ENCODE measurements at regions not wholly inside any gene's neighbourhood (a gene's known extent, or its start where the extent isn't known, plus 50 kb on each side); places are given as distances from the start of the nearest gene placed in this dataset.

GRCh38 chr9:87075537-87075936, 128.2 kb upstream of the GAS1 start:
- H3K4me1 Mint-ChIP-seq (ENCODE audit: unreplicated experiment) = peaks cover 15% of the 10 kb centered on the region
- H3K4me3 Mint-ChIP-seq (ENCODE audit: unreplicated experiment) = no peak overlapping the region
- no peak for DNase-seq (ENCODE audit: extremely low spot score, unreplicated experiment)
- H3K27ac Mint-ChIP-seq (ENCODE audit: unreplicated experiment) = no peak overlapping the region
- H3K36me3 Mint-ChIP-seq (ENCODE audit: unreplicated experiment) = peaks cover 1% of the 10 kb centered on the region
- peaks cover 5% of the 10 kb centered on the region for H3K9me3 Mint-ChIP-seq (ENCODE audit: unreplicated experiment)
- no peak for TF ChIP-seq CTCF (IDR thresholded peaks at IDR 0.05)
- no peaks in the 10 kb centered on the region for H3K27me3 Mint-ChIP-seq (ENCODE audit: unreplicated experiment)

GRCh38 chr9:87076825-87077224, 129.5 kb upstream of the GAS1 start:
- no peak for TF ChIP-seq CTCF (IDR thresholded peaks at IDR 0.05)
- Mint-ChIP-seq H3K4me3 (ENCODE audit: unreplicated experiment) (no peak overlapping the region), H3K27ac (ENCODE audit: unreplicated experiment) (no peak overlapping the region), H3K9me3 (ENCODE audit: unreplicated experiment) (peaks cover 5% of the 10 kb centered on the region), H3K36me3 (ENCODE audit: unreplicated experiment) (peaks cover 1% of the 10 kb centered on the region), H3K4me1 (ENCODE audit: unreplicated experiment) (peaks cover 24% of the 10 kb centered on the region), H3K27me3 (ENCODE audit: unreplicated experiment) (no peaks in the 10 kb centered on the region)
- no peak for DNase-seq (ENCODE audit: extremely low spot score, unreplicated experiment)

DNA sequence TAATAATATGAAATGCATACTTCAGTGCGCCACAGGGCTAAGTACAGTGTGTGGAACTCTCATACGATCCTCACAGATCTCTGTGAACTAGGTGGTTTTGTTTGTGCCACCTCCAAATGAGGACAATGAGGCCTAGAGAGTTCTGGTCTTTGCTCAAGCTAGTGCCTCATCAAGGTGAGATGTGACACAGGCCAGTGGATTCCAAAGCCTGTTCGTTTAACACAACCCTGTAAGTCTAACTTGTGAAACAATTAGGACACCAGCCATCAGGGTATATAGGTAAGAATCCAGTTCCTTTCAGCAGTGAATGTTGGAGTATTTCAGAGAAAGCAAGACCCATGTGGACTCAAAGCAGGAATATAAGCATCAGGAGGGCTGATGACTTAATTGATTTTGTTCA, 130.7 kb upstream of the GAS1 start:
- Mint-ChIP-seq H3K27ac (ENCODE audit: unreplicated experiment) (no peak overlapping the region), H3K4me3 (ENCODE audit: unreplicated experiment) (no peak overlapping the region), H3K9me3 (ENCODE audit: unreplicated experiment) (peaks cover 5% of the 10 kb centered on the region), H3K27me3 (ENCODE audit: unreplicated experiment) (no peaks in the 10 kb centered on the region), H3K36me3 (ENCODE audit: unreplicated experiment) (peaks cover 1% of the 10 kb centered on the region), H3K4me1 (ENCODE audit: unreplicated experiment) (peaks cover 28% of the 10 kb centered on the region)
- no peak for TF ChIP-seq CTCF (IDR thresholded peaks at IDR 0.05)
- DNase-seq (ENCODE audit: extremely low spot score, unreplicated experiment) = no peak

DNA sequence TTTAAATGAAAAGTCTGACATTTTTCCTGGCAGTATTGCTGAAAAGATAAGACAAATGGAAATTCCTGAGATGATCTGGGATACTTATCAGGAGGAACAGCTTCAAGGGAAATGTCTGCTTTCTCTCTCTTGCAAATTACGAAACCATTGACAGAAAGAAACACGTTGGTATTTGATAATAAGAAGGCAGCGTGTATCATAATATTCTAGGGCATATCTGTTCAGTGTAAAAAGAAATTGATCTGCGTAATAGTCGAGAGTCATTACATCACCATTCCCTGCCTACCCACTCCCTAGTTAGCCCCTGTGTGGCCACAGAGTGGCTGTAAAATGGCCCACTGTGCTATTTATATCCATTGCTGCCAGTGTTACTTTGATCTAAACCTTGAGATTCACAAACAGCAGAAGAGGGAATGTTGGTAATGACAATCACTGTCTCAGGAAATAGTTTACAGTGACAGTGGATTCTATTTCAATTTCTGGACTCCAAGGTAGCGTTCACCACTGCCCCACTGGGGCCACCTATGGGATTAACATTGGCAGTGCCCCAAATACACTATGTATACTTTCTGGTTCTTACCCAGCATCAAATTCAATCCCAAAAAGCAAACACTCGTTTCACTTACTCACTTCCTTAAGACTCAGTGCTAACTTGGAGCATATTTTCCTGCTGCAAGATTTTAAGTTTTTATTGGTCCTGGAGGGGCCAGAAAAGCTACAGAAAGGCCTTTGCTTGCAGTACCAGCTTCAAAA, 133.4 kb upstream of the GAS1 start:
- peaks cover 5% of the 10 kb centered on the region for H3K9me3 Mint-ChIP-seq (ENCODE audit: unreplicated experiment)
- H3K27me3 Mint-ChIP-seq (ENCODE audit: unreplicated experiment) = no peaks in the 10 kb centered on the region
- peak overlapping the region; percentile 40 for H3K27ac Mint-ChIP-seq (ENCODE audit: unreplicated experiment)
- no peak overlapping the region for H3K4me3 Mint-ChIP-seq (ENCODE audit: unreplicated experiment)
- peaks cover 39% of the 10 kb centered on the region for H3K4me1 Mint-ChIP-seq (ENCODE audit: unreplicated experiment)
- DNase-seq (ENCODE audit: extremely low spot score, unreplicated experiment) = no peak
- H3K36me3 Mint-ChIP-seq (ENCODE audit: unreplicated experiment) = peaks cover 1% of the 10 kb centered on the region
- TF ChIP-seq CTCF (IDR thresholded peaks at IDR 0.05) = peak; percentile 55

DNA sequence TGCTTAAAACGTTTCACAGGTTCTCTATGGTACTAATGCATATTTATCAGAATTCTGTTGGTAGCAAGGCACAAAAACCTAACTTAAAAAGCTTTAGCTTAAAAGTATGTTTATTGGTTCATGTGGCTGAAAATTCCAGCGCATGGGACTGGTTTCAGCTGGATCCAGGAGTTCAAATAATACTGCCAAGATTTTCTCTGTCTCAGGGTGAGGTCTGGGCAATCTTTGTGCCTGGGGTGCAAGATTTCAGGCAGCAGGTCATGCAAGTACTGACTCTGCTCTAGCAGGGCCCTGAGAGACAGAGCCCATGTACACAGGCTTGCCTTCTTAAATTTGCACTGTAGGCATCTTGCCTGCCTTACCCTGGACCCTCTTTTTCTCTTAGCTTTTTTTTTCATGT, 134.2 kb upstream of the GAS1 start:
- Mint-ChIP-seq H3K9me3 (ENCODE audit: unreplicated experiment) (peaks cover 6% of the 10 kb centered on the region), H3K36me3 (ENCODE audit: unreplicated experiment) (peaks cover 1% of the 10 kb centered on the region), H3K27ac (ENCODE audit: unreplicated experiment) (no peak overlapping the region), H3K27me3 (ENCODE audit: unreplicated experiment) (no peaks in the 10 kb centered on the region), H3K4me1 (ENCODE audit: unreplicated experiment) (peaks cover 40% of the 10 kb centered on the region), H3K4me3 (ENCODE audit: unreplicated experiment) (no peak overlapping the region)
- no peak for TF ChIP-seq CTCF (IDR thresholded peaks at IDR 0.05)
- no peak for DNase-seq (ENCODE audit: extremely low spot score, unreplicated experiment)
